ENCODE measurements at regions not wholly inside any gene's neighbourhood (a gene's known extent, or its start where the extent isn't known, plus 50 kb on each side); places are given as distances from the start of the nearest gene placed in this dataset.

GRCh38 chr11:90594658-90595057, 371.8 kb upstream of the CHORDC1 start:
- TF ChIP-seq EZH2 (IDR thresholded peaks at IDR 0.05; ENCODE audit: borderline replicate concordance) (no peak), CTCF (IDR thresholded peaks at IDR 0.05; ENCODE audit: poor library complexity) (no peak)

Measured in hepatocyte (in vitro differentiated cells).